HCT116 (cell line): ENCODE measurements at regions not wholly inside any gene's neighbourhood (a gene's known extent, or its start where the extent isn't known, plus 50 kb on each side); places are given as distances from the start of the nearest gene placed in this dataset.

ENCODE experiments used
- ATAC-seq: fragments of 200-7000 bp; cut with Tn5 transposase; 2 replicates; pipeline ENCODE4 v1.9.1; 2020; ENCODE audit warnings: mild to moderate bottlenecking, moderate library complexity
- BruUV-seq: library from RNA; stranded (reverse); fragments of 400-500 nt; replicated peaks from 2 replicates; lab custom pipeline; 2021; lab: Mats Ljungman, UMichigan
- CTCF ChIA-PET: fragments of 300-600 bp; sonication (Branson Sonifier 250); formaldehyde crosslinking; loops from one replicate; lab custom pipeline; 2021; ENCODE audit warnings: antibody characterized with exemption; lab: Charles Lee
- POLR2A ChIA-PET: fragments of 300-600, 350-600 bp; sonication (Branson Sonifier 250); formaldehyde crosslinking; loops from one replicate; lab custom pipeline; 2021; ENCODE audit warnings: antibody characterized with exemption; lab: Charles Lee
- RAD21 ChIA-PET, 2 experiments: fragments of 300-600 bp; sonication (Branson Sonifier 250); formaldehyde crosslinking; loops; one replicate each; lab custom pipeline; 2023; ENCODE audit warnings: low total read pairs in 2 of 2; ENCODE audit not compliant: uncharacterized antibody in 2 of 2, unreplicated experiment in 2 of 2, low non-redundant PET in 1 of 2; lab: Charles Lee
- DNase-seq: peaks from one replicate; pipeline ENCODE4 v3.0.0-alpha.2; 2010; ENCODE audit warnings: low read depth, low spot score
- H2AFZ ChIP-seq: fragments of 200-600 bp; shearing (Covaris generic), sonication (generic); 2 replicates; pipeline ENCODE4 v1.6.1; 2017; ENCODE audit warnings: low read depth, mixed run types, mixed read lengths, antibody characterized with exemption, low read length; ENCODE audit not compliant: poor library complexity, severe bottlenecking
- H3K27ac ChIP-seq: 2 replicates; pipeline ENCODE4 v1.5.1; 2012; ENCODE audit warnings: low read depth, low read length
- H3K27me3 ChIP-seq: fragments of 200-600 bp; sonication (generic); 2 replicates; pipeline ENCODE4 v1.6.1; 2016; ENCODE audit warnings: mixed run types, low read length, mixed read lengths; ENCODE audit not compliant: insufficient read depth
- H3K36me3 ChIP-seq, 2 experiments: fragments of 200-500 bp in 1 of 2; fragments of 200-600 bp in 1 of 2; sonication (Bioruptor generic) in 1 of 2; sonication (generic) in 1 of 2; 2 replicates each; pipeline versions ENCODE4 v1.5.1 to v1.6.1; 2014 to 2016; ENCODE audit warnings: low read length in 2 of 2, inconsistent platforms in 1 of 2, mixed read lengths in 1 of 2, mixed run types in 1 of 2; ENCODE audit not compliant: insufficient read depth in 2 of 2, control insufficient read depth in 1 of 2
- H3K4me1 ChIP-seq, 2 experiments: fragments of 200-600 bp in 1 of 2; sonication (generic) in 1 of 2; 2 replicates each; pipeline versions ENCODE4 v1.5.1 to v1.6.1; 2012 to 2017; ENCODE audit warnings: low read length in 2 of 2, inconsistent platforms in 1 of 2, mild to moderate bottlenecking in 1 of 2, mixed read lengths in 1 of 2, mixed run types in 1 of 2, moderate library complexity in 1 of 2; ENCODE audit not compliant: insufficient read depth in 2 of 2, control insufficient read depth in 1 of 2
- H3K4me2 ChIP-seq: fragments of 200-600 bp; sonication (generic); 2 replicates; pipeline ENCODE4 v1.6.1; 2017; ENCODE audit warnings: mixed run types, low read length, mixed read lengths
- H3K4me3 ChIP-seq, 2 experiments: fragments of 200-600 bp in 1 of 2; sonication (generic) in 1 of 2; replicated peaks in 1 of 2; 2 replicates each; pipeline ENCODE4 v1.5.1; 2011 to 2016; ENCODE audit warnings: low read length in 2 of 2, control low read depth in 1 of 2, low read depth in 1 of 2, mild to moderate bottlenecking in 1 of 2, mixed read lengths in 1 of 2, mixed run types in 1 of 2
- H3K79me2 ChIP-seq: fragments of 200-600 bp; sonication (generic); 2 replicates; pipeline ENCODE4 v1.6.1; 2017; ENCODE audit warnings: mild to moderate bottlenecking, mixed run types, low read length, moderate library complexity, mixed read lengths; ENCODE audit not compliant: insufficient read depth
- H3K9ac ChIP-seq: fragments of 200-600 bp; sonication (generic); 2 replicates; pipeline ENCODE4 v1.6.1; 2016; ENCODE audit warnings: low read length, mixed read lengths
- H3K9me2 ChIP-seq: fragments of 200-600 bp; sonication (generic), shearing (Covaris generic); 2 replicates; pipeline ENCODE4 v1.6.1; 2017; ENCODE audit warnings: mixed run types, mild to moderate bottlenecking, moderate library complexity; ENCODE audit not compliant: insufficient read depth
- H3K9me3 ChIP-seq, 2 experiments: fragments of 200-500 bp in 1 of 2; fragments of 200-600 bp in 1 of 2; sonication (Bioruptor generic) in 1 of 2; sonication (generic) in 1 of 2; 2 replicates each; pipeline ENCODE4 v1.6.1; 2014 to 2017; ENCODE audit warnings: low read length in 2 of 2, mixed read lengths in 2 of 2, inconsistent platforms in 1 of 2, low read depth in 1 of 2, mild to moderate bottlenecking in 1 of 2, mixed run types in 1 of 2, moderate library complexity in 1 of 2; ENCODE audit not compliant: control insufficient read depth in 1 of 2, insufficient read depth in 1 of 2
- H4K20me1 ChIP-seq: fragments of 200-600 bp; sonication (generic), shearing (Covaris generic); 2 replicates; pipeline ENCODE4 v1.6.1; 2017; ENCODE audit warnings: mixed run types, mild to moderate bottlenecking, moderate library complexity; ENCODE audit not compliant: insufficient read depth
- ATF3 ChIP-seq: IDR thresholded peaks from 2 replicates; pipeline ENCODE4 v1.6.1; 2012
- ELF1 ChIP-seq: IDR thresholded peaks from 2 replicates; pipeline ENCODE4 v1.6.1; 2012; ENCODE audit warnings: low read depth, borderline replicate concordance
- EZH2 ChIP-seq: fragments of 200-600 bp; sonication (generic); IDR thresholded peaks from 2 replicates; pipeline ENCODE4 v1.6.1; 2017; ENCODE audit warnings: antibody characterized with exemption, mixed run types
- EZH2phosphoT487 ChIP-seq: fragments of 200-600 bp; IDR thresholded peaks from 2 replicates; pipeline ENCODE4 v1.6.1; 2018; ENCODE audit warnings: antibody characterized with exemption, borderline replicate concordance
- FOSL1 ChIP-seq: IDR thresholded peaks from 2 replicates; pipeline ENCODE4 v1.6.1; 2012; ENCODE audit warnings: low read depth
- JUND ChIP-seq: IDR thresholded peaks from 2 replicates; pipeline ENCODE4 v1.6.1; 2012
- MAX ChIP-seq: IDR thresholded peaks from 2 replicates; pipeline ENCODE4 v1.6.1; 2012
- POLR2A ChIP-seq: IDR thresholded peaks from 2 replicates; pipeline ENCODE4 v1.7.0; 2011; ENCODE audit warnings: borderline replicate concordance; ENCODE audit not compliant: insufficient read depth, insufficient read length; ENCODE audit errors: extremely low read depth
- RAD21 ChIP-seq: IDR thresholded peaks from 2 replicates; pipeline ENCODE4 v1.6.1; 2012; ENCODE audit warnings: low read depth, mild to moderate bottlenecking
- REST ChIP-seq: IDR thresholded peaks from 2 replicates; pipeline ENCODE4 v1.6.1; 2012; ENCODE audit warnings: low read depth
- SIN3A ChIP-seq: IDR thresholded peaks from 2 replicates; pipeline ENCODE4 v1.6.1; 2012; ENCODE audit warnings: low read depth
- SP1 ChIP-seq: IDR thresholded peaks from 2 replicates; pipeline ENCODE4 v1.6.1; 2012; ENCODE audit warnings: low read depth
- SRF ChIP-seq: IDR thresholded peaks from 2 replicates; pipeline ENCODE4 v1.6.1; 2012; ENCODE audit warnings: low read depth
- YY1 ChIP-seq: IDR thresholded peaks from 2 replicates; pipeline ENCODE4 v1.6.1; 2011; ENCODE audit warnings: low read length, low read depth, moderate library complexity, mild to moderate bottlenecking; ENCODE audit not compliant: insufficient replicate concordance; ENCODE audit errors: extremely low read depth
- ZBTB33 ChIP-seq: IDR thresholded peaks from 2 replicates; pipeline ENCODE4 v1.6.1; 2011; ENCODE audit warnings: mild to moderate bottlenecking, low read length, moderate library complexity; ENCODE audit not compliant: insufficient replicate concordance; ENCODE audit errors: extremely low read depth
- ZFX ChIP-seq: fragments of 450-650 bp; IDR thresholded peaks from 2 replicates; pipeline ENCODE4 v1.6.1; 2017
- ZNF274 ChIP-seq: fragments of 200-500 bp; sonication (Bioruptor generic); IDR thresholded peaks from 2 replicates; pipeline ENCODE4 v1.6.1; 2014; ENCODE audit warnings: mild to moderate bottlenecking, low read depth, low read length, inconsistent platforms
- intact Hi-C: fragments of 100-400 bp; cut with micrococcal nuclease; formaldehyde crosslinking; loops from 2 replicates; pipeline ENCODE4 v1.10.0; 2022

- intact Hi-C loops: loop anchor here (2.0 to 10.0 kb wide), 3 partner anchors 334 to 687 kb away; no protein-coding TSS in a partner anchor
- ChIA-PET CTCF (interaction anchor here (1.1 to 1.7 kb wide), 7 partner anchors 10 to 336 kb away, joined by 3 to 12 read pairs (median 7); no protein-coding TSS in a partner anchor), RAD21 (no interaction called here), POLR2A (interaction anchor here (0.9 kb wide), 1 partner anchor 334 kb away, joined by 3 read pairs; no protein-coding TSS in a partner anchor)
- H3K36me3 ChIP-seq: no peaks in the 10 kb centered on the region
- H4K20me1 ChIP-seq: no peaks in the 10 kb centered on the region
- H2AFZ ChIP-seq: no peak overlapping the region
- 0 out of 2 replicates have a peak, but pooled peaks cover 5% of the 10 kb centered on the region for H3K27me3 ChIP-seq
- H3K4me3 ChIP-seq: no peak overlapping the region
- no peak overlapping the region for H3K4me2 ChIP-seq
- H3K9ac ChIP-seq: no peak overlapping the region
- TF ChIP-seq ZFX (no peak), ZBTB33 (no peak), SIN3A (no peak), POLR2A (no peak), SRF (no peak), YY1 (no peak), MAX (no peak), ZNF274 (no peak), ELF1 (no peak), REST (no peak), EZH2 (no peak), RAD21 (no peak), ATF3 (no peak), JUND (no peak), EZH2phosphoT487 (no peak), FOSL1 (no peak), SP1 (no peak)
- no peaks in the 10 kb centered on the region for H3K9me3 ChIP-seq
- BruUV-seq: no TSS peak
- H3K9me2 ChIP-seq: no peaks in the 10 kb centered on the region
- ATAC-seq: no peak
- DNase-seq: no peak
- no peak overlapping the region for H3K27ac ChIP-seq
- H3K4me1 ChIP-seq: no peaks in the 10 kb centered on the region
- H3K79me2 ChIP-seq: no peaks in the 10 kb centered on the region
Measured at GRCh38 chr2:176813621-176814049, 399.0 kb upstream of the HNRNPA3 start.
